ENCODE measurements at regions not wholly inside any gene's neighbourhood (a gene's known extent, or its start where the extent isn't known, plus 50 kb on each side); places are given as distances from the start of the nearest gene placed in this dataset.

DNA sequence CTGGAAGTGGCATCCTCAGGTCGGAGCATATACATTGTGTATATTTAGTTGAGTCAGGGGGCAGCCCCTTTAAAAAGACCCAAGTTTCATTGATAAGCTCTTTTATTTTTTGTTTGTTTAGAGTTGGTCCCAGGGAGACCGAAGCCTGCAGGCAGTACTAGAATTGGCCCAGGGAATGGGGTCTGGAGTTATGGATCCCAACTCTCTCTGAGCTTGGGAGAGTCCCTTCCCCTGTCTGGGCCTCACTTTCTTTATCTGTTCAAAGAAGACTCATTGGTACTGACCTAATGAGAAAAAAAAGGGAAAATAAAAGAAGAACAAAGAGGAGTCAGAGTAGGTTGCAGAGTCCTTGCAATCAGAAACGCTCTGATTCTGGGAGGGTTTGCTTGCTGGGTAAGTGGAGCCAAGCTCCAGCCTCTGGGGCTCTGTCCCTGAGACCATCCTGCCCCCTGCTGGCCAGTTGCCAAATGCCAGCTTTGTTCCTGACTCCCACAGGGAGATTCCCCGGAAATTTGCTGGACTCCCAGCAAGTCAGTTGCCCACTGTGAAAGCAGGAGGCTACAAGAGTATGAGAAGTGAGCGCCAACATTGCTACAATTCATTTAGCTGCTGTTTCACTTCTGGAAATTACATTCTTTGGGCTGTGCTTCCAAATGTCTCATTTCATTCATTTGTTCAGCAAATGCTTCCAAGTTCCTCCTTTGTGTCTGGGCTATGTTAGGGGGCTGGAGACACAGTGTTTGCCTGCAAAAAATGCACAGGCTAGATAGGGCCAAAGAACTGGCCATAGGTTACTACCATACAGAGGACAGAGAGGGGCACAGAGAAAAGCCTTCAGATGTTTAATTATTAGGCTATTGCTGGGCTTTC, 156.2 kb downstream of the MELK start:
- DNase-seq: peak; percentile 75 to 78

DNA sequence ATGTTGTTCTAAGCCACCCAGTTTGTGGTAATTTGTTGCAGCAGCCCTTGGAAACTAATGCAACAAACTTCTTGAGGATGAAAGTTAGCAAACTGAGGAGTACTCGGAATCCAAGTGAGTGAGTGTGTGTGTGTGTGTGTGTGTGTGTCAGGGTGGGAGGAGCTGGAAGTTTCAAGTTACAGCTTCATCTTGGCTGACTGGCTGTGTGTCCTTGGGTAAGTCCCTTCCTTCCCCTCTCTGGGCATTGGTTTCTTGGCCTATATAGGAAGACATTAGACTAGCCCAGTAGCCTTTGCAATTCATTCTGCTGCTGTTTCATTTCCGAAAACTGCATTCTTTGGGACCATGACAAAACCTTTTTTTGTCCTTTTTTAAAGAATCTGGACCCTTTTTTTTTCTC, 157.2 kb downstream of the MELK start:
- DNase-seq: no peak

DNA sequence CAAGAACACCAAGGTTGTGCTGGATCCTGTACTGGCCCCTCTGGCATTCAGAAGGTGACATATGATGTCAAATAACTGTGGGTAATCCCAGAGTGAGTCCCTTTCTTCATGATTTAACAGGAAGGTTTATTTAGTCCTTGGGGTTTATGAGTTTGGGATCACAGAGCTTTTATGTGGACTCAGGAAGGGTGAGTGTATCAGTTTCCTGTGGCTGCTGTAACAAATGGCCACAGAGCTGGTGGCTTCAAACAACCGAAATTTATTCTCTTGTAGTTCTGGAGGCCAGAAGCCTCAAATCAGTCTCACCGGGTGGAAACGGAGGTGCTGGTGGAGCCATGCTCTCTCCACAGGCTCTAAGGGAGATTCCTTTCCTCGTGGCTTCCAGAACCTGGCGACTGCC, 157.7 kb downstream of the MELK start:
- no peak for DNase-seq

DNA sequence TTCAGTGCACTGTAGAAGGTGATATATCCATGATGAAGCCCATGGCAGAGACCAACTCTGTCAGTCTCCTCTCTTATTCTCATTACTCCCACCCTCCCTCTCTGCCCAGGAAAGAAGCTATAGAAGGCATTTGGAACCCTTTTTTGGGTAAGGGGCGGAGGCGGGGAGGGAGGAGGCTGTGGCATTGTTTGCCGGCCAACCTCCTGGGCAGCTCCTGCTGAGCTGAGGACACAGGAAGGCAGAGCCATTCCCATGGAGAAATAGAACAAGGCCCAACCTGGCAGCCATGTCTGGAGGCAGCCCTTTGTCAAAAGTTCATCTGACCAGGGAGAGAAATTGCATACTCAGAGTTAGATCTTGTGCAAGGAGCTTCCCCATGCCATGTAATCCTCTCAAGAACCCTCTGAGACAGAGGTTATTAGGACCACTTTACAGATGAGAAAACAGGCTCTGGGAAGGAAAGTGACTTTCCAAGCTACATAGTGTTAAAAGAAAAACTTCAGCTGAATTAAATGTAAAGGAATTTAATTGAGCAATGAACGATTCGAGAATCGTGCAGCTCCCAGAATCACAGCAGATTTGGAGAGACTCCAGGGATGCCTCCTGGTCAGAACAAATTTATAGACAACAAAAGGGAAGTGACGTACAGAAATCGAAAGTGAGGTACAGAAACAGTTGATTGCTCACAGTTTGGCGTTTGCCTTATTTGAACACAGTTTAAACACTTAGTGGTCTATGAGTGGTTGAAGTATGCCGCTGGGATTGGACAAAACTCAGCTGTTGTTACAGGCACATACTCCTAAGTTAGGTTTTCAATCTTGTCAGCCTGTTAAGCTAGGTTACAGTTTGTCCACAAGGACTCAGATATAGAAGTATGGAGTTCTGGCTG, 158.6 kb downstream of the MELK start:
- DNase-seq: no peak

DNA sequence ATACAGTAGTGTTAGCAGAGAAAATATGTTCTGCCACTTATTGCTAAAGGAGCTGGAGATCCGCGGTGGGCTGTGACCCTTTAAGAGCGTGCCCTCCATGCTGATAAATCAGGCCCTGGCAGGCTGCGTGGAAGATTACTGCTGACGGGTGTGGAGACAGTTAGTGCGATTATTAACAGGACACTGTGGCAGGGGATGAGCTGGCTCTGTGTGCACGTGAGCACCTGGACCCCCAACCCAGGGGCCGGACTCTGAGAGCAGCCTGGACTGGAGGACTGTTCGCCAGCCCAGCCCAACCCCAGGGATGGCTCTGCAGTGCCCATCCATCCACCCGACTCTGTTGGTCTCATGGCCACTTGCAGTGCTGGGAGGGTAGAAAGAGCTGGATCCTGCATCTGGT, 162.0 kb downstream of the MELK start:
- DNase-seq: no peak

DNA sequence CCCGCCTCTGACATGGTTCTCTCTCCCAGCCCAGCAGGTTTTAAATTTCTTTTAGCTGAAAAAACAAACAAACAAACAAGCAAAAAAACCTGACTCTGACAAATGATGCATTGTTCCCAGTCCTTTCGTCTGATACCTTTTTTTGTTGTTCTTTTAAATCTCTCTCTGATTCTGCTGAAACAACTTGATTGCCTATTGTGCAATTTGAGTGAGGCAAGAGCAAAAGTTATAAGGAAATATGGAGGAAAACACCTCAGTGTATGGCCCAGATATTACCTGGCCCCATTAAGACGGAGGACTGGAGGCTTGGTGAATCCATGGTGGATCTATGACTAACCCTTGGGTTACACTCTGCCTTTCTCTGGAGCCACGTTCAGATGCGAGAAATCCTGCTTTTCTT, 164.0 kb downstream of the MELK start:
- no peak for DNase-seq

DNA sequence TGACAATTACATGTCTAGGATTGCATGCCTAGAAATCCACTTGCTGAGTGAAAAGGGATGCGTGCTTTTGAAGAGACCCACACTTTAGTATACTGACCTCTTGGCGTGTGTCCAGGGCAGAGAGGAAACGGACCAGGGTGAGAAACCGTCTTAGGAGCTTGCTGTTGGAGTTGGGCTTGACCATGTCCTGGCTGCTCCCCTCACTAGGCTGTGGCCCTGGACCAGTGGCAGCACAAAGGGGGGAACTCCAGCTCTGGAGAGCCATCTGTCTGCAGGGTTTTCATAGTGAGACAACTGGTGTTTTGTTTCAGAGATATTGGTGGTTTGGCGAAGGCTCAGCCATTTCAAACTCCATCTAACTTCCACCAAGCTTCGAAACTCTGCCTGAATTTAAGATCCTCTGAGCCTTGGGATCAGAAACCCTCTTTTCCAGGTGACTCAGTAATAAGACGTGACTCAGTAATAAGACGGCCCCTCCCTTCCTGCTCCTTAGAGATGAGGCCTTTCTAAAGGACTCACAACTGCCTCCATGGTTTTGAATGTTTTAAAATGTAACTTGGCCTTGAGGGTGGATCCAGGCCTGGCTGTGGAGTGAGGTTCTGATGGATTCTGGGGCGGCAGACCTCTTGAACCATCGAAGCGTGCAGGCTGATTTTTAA, 165.8 kb downstream of the MELK start:
- no peak for DNase-seq

DNA sequence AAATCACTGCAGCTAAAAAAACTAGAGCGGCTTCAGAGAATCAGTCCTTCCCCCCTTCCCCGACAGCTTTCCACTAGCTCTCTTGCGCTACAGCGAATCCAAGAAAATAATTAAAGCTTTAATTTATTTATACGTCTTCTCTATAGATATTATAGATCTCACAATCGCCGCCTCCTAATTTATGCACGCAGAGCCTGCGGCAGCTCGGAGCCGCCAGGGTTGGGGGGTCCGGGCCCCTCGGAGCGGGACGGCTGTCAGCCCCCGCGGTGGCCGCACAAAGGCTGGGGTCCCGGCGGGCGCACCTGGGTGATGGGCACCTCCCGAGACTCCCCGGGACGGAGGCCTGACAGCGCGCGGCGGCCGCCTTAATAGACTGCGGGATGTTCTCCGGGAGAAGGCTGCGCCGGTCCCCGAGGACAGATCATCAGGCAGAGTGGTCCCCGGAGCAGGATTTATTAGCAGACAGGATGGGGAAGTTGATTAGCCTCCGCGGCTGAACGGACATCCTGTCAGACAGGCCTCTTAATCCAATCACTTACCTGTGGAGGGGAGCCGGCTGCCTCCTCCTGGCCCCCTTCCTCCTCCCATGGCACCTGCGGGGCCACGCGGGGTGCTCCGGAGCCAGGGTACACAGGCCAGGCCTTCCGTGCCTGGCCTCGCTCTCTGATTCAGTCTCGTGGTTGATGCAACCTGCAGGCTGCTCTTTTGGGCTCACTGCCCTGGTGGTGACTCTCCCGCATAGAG, 166.8 kb downstream of the MELK start:
- no peak for DNase-seq

DNA sequence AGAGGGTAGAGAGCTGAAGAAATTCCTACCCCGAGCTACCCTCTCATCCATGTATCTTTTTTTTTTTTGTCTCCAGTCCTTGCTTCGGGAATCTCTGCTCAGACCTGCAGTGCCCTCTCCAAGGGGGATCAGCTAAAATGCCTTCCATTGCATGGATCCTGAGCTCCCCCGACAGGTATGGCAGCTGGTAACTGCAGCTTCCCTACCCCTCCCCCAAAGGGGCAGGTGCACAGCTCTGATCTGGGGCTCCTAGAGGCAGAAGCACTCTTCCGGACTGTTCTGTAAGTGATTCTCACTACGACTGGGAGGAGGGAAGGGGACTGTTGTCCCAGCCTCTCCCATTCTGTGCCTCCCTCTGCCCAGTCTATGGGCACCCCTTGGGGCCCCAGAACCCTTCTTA, 169.6 kb downstream of the MELK start:
- DNase-seq: no peak

DNA sequence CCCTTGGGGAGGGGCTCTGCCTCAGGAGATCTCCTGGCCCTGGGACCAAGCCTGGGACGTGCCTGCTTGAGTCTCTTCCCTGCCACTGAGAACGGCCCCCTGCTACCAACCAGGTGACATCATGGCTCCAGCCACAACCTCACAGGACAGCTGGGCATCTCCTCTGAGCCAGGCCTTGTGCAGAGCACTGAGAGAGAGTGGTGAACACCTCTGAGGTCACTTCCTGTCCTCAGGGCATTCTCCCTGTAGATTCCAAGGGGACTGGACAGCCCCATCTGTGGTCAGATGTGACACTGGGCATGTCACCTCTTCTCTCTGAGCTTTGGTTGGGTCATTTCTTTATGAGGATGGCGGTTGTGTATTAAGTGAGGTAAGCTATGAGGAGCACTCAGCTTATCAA, 172.0 kb downstream of the MELK start:
- no peak for DNase-seq

DNA sequence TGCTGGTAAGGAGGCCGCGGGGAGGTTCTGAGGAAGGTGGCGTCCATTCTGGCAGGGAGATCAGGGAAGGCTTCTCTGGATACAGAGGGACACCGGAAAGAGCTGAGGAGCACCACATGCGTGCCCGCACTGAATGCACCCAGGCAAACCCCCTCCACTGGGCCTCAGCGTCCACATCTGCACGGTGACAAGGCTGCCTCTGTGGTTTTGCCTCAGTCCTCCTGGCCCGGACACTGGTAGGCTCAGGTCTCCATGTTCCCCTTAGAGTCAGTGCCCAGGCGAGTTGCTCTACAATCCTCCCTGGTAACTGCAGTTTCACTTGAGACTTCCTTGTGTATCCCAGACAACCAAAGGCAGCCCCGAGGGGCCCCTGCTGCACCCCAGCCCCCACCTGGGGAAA, 173.3 kb downstream of the MELK start:
- DNase-seq: no peak

DNA sequence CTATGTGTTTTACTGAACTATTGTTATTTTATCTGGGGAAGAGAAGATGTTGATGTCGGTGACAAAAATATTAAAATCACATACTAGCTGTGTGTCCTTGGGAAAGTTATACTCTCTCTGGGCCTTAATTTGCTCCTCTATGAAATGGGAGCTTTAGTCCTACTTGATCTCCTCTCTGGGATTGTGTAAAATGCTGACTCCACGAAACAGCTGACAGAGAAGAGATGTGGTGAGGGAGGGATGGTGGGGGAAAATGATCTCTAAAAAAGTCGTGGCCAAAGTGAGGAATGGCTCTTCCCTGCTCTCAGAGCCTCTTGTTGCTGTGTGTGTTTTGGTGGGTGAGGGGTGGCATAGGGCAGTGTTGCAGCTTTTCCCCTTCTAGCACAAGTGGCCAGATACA, 173.7 kb downstream of the MELK start:
- DNase-seq: no peak

DNA sequence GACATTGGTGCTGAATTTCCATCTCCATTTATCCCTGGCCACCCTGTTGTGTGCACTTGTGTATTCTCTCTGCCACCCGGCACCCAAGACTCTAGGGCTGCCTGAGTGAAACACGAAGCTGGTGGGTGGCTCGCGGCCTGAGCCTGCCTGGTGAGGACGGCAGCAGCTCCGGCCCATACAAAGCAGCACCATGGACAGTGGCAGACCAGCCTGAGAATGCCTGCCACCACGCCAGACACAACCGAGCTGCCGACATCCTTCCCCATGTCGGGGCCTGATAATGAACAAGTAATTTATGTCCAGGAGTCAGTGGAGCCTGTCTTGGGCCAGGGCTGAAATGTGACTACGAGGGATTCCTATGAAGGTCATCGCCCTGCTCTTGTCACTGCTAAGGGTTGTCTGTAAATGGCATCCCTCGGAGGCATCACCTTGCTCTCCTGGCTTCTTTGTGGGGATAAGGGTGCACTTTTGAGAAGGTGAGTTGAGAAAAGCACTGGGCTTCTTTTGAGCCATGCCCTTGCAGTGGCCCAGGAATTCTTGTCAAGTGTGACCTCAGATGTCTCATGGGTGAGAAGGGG, 175.7 kb downstream of the MELK start:
- peak; percentile 21 to 23 for DNase-seq

DNA sequence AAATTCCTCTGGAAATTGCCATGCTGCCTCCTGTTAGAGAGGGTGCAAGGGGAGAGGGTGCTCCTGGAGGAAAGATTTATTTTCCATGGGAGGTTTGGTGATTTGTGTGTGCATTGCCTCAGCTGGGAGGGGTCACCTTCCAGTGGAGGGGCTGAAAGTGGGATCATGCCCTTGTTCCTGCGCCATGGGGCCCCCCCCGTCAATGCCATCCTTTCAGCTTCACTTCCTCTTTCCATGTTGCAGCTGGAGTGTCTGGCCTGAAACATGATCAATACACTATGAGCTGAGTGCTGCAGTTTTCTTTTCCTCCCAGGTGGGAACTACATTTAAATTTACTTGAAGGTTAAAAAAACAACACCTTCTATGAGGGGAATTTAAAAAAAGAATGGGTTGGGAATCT, 176.8 kb downstream of the MELK start:
- no peak for DNase-seq

DNA sequence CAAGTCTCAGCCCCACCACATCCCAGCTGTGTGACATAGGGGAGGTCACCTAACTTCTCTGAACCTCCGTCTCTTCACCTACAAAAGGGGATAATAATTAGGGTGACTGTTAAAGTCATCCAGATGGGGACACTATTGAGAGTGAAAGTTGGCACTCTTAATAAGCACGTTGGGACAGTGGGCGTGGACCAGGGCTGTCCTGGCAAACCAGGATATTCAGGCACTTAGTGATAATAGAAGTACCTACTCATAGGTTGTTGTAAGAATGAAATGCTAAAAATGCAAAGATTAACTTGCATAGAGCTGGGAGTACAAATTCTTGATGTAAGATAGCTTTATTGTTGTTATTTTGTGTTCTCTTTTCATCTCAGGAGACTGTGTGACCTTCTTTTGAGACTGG, 177.9 kb downstream of the MELK start:
- no peak for DNase-seq

DNA sequence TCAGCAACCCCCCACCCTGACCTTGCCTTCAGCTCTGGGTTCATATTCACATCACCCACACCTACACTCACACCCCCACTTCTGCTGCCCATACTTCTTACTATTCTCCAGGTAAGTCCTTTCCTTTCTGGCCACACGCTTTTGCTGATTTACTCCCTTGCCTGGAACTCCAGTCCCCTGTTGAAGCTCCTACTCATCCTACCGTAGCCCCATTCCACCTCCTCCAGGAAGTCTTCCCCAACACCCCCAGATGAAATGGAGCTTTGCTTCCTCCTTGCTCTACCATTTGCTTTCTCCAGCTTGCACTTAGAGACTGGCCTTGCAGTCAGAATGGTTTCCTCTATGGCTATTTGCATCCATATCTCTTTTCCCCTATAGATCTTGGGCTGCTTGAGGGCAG, 182.3 kb downstream of the MELK start:
- no peak for DNase-seq

DNA sequence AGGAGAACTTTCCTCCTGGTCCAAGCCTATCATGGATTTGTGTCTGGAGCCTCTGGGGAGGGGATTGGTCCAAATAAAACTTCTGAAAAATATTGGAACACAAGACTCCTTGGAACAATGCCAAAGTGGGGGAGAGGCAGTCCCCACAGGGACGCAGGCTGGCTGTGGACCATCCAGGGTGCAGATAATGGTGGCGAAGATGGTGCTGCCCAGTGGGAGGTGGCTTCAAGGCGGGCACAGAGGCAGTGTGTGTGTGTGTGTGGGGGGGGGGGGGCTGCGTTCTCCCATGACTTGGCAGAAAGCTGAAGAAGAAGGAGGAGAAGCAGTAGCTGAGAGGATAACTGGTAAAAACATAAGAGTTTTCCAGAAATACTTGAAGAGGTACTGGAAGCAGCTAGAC, 186.4 kb downstream of the MELK start:
- no peak for DNase-seq

DNA sequence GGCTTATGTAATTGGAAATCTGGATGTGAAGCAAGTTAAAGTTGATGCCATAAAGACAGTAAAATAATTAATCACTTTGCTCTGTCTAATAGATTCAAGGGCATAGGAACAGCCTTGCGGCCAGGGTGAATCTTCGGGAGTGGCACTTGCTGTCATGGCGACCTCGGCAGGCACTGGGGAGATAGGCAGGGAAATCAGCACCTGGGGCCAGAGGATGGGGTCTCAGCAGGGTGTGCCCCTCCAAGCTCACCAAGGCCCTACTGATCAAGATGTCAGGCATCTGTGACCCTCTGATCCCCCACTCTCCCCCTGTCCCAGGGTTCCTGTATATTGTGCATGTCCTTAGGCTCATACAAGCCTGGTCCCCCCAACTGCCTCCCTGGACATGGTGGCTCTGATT, 187.3 kb downstream of the MELK start:
- no peak for DNase-seq

DNA sequence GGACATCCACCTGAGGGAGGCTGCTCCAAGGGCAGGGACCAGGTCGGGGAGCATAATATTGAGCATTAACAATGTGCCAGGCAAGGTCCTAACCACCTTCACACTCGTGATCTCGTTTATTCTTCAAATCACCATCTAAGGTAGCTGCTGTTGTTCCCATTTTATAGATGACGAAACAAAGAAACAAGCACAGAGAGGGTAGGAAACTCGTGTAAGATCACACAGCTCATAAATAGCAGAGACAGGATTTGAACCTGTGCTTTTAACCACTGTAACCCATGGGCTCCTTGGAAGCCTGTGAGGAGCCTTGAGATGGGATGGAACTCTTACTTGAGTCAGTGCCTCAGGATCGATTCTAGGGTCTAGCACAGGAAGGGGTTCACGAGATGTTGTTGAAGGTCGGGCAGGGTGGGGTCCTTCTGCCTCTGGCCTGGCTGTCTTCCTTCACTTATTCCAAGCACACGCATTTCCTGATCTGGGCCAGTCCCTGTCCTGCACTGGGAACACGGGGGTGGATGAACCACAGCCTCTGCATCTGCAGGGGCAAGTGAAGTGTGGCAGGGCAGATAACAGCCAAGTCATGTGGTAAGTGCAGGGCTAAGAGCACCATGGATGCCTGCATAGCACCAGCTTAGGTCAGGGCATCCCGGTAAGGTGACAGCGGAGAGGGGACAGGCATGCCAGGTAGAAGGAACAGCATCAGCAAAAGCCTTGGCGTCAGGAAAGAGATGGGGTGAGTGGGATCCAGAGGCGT, 188.1 kb downstream of the MELK start:
- no peak for DNase-seq

DNA sequence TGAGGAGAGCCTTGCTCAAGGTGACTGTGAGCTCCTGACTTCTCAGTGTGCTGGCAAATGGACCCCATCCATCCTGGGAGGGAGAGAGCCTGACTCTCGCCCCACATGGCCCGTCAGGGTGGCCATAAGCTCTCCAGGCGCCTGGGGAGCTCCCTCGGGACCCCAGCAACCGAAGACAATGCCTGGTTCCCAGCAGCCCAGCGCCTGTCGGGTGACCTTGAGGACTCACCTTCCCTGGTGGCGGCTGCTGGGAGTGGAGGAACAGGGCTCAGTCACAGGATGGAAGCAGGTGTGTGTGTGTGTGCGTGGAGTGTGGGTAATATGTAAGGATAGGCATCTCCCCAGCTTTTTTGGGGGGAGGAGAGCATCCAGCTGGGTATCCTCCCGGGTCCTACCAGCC, 190.3 kb downstream of the MELK start:
- no peak for DNase-seq

DNA sequence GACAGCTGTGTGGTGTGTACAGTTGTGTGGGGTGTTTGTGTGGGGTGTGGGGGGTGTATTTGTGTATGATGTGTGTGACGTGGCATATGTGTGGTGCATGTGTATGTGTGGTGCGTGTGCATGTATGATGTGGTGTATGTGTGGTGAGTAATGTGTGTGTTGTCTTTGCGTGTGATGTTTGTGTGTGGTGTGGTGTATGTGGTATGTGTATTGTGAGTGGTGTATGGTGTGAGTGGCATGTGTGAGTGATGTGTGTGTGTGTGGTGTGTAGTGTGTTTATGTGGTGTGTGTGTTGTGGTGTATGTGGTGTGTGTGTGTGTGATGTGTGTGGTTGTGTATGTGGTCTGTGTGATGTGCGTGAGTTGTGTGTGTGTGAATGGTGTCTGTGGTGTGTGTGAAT, 191.1 kb downstream of the MELK start:
- DNase-seq: no peak
